ENCODE measurements at regions not wholly inside any gene's neighbourhood (a gene's known extent, or its start where the extent isn't known, plus 50 kb on each side); places are given as distances from the start of the nearest gene placed in this dataset.

- H3K27me3 Mint-ChIP-seq (ENCODE audit: low read depth), result no peaks in the 10 kb centered on the region
- H4K91ac ChIP-seq (ENCODE audit: insufficient read length, low read depth, low read length), result no peak overlapping the region
- H3K4me2 ChIP-seq (ENCODE audit: insufficient read depth, insufficient read length, low read length), result no peak overlapping the region
- H3K36me3 Mint-ChIP-seq (ENCODE audit: insufficient read depth in 1 of 3, low read depth in 3 of 3), result no peaks in the 10 kb centered on the region
- H3K4me3 Mint-ChIP-seq, result no peak overlapping the region
- H2BK20ac ChIP-seq (ENCODE audit: low read depth, low read length, poor library complexity, severe bottlenecking), result no peak overlapping the region
- no peaks in the 10 kb centered on the region for H3K9me3 ChIP-seq (ENCODE audit: control insufficient read depth, low read depth, low read length)
- no CpG with 5 or more reads among the region's 8 CpGs for WGBS (ENCODE audit: extremely low coverage, insufficient read length, low lambda C conversion rate)
- no peak overlapping the region for H3K14ac ChIP-seq (ENCODE audit: insufficient read depth, low read length)
- no peaks in the 10 kb centered on the region for H4K20me1 ChIP-seq (ENCODE audit: control insufficient read depth, insufficient read depth, insufficient read length)
- H3K9me3 Mint-ChIP-seq, result peaks cover 0 to 2% of the 10 kb centered on the region in 2 experiments; a peak in 1 of 5 replicates
- H3K27ac ChIP-seq (ENCODE audit: insufficient read length, low read depth, low read length), result no peak overlapping the region
- no peak overlapping the region for H3K27ac Mint-ChIP-seq
- no peak for TF ChIP-seq CTCF (conservative IDR thresholded peaks at IDR 0.05)
- H3K18ac ChIP-seq (ENCODE audit: insufficient read length, low read depth, low read length), result no peak overlapping the region
- no peak overlapping the region for H3K56ac ChIP-seq (ENCODE audit: insufficient read length, low read depth, low read length)
- H3K4ac ChIP-seq (ENCODE audit: low read depth, low read length), result no peak overlapping the region
- DNase-seq, result no peak
- no peak overlapping the region for H2BK120ac ChIP-seq (ENCODE audit: low read depth, low read length, poor library complexity, severe bottlenecking)
- no peak overlapping the region for H3T11ph ChIP-seq (ENCODE audit: low read length)
- no peak overlapping the region for H2BK12ac ChIP-seq (ENCODE audit: insufficient read length, low read depth, low read length)
- no peaks in the 10 kb centered on the region for H3K23me2 ChIP-seq (ENCODE audit: insufficient read length, low read depth, low read length, poor library complexity, severe bottlenecking)
- H2BK5ac ChIP-seq (ENCODE audit: insufficient read length, low read length), result no peak overlapping the region
- H3K9ac ChIP-seq (ENCODE audit: extremely low read depth, insufficient read length, low read length), result no peak overlapping the region
- no peak overlapping the region for H2AK5ac ChIP-seq (ENCODE audit: insufficient read length, low read length)
- H2BK15ac ChIP-seq (ENCODE audit: low read depth, low read length), result no peak overlapping the region
- H2AFZ ChIP-seq (ENCODE audit: low read length), result no peak overlapping the region
- no peaks in the 10 kb centered on the region for H3K27me3 ChIP-seq (ENCODE audit: insufficient read depth, low read length)
- H3K23ac ChIP-seq (ENCODE audit: insufficient read length, low read depth, low read length), result no peak overlapping the region
- H3K4me1 ChIP-seq (ENCODE audit: insufficient read depth, low read length), result no peaks in the 10 kb centered on the region
- no peak overlapping the region for H4K5ac ChIP-seq (ENCODE audit: insufficient read length, low read depth, low read length)
- H3K79me1 ChIP-seq (ENCODE audit: insufficient read depth, low read depth, low read length, poor library complexity, severe bottlenecking), result no peaks in the 10 kb centered on the region
- peaks cover 11 to 13% of the 10 kb centered on the region in 2 experiments for H3K4me1 Mint-ChIP-seq
- H3K79me2 ChIP-seq (ENCODE audit: insufficient read depth, low read length), result no peaks in the 10 kb centered on the region
- no peak overlapping the region for H4K8ac ChIP-seq (replicated peaks; ENCODE audit: insufficient read length, low read depth, low read length)
These were observed 1126.8 kb downstream of the CDH11 start for GRCh38 chr16:63995025-63995424.

All from H9 (cell line).